ENCODE measurements at regions not wholly inside any gene's neighbourhood (a gene's known extent, or its start where the extent isn't known, plus 50 kb on each side); places are given as distances from the start of the nearest gene placed in this dataset.

DNA sequence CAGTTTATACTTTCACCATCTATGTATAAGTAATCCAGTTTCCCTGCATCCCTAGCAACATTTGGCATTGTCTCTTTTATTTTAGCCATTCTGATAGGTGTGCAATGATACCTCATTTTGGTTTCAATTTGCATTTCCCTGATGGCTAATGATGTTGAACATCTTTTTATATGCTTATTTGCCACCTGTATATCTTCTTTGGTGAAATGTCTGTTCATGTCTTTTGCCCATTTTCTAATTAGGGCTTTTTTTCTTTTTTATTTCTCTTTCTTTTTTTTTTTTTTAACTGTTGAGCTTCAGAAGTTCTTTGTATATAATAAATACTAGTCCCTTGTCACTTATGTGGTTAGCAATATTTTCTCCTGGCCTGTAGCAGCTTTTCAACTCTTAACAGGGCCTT, 68.9 kb downstream of the TM2D3 start:
- TF ChIP-seq ZNF274 (IDR thresholded peaks at IDR 0.05; ENCODE audit: low read depth, low read length) (no peak), YY1 (IDR thresholded peaks at IDR 0.05; ENCODE audit: insufficient read depth, insufficient read length) (no peak), SUZ12 (IDR thresholded peaks at IDR 0.05; ENCODE audit: extremely low read depth, insufficient read depth, insufficient read length) (no peak)
